ENCODE measurements at regions not wholly inside any gene's neighbourhood (a gene's known extent, or its start where the extent isn't known, plus 50 kb on each side); places are given as distances from the start of the nearest gene placed in this dataset.
"Not testable (repeated sequence)": the region's sequence is repeated elsewhere in the genome, so short reads cannot be mapped to it uniquely, and the experiment has no call there.

DNA sequence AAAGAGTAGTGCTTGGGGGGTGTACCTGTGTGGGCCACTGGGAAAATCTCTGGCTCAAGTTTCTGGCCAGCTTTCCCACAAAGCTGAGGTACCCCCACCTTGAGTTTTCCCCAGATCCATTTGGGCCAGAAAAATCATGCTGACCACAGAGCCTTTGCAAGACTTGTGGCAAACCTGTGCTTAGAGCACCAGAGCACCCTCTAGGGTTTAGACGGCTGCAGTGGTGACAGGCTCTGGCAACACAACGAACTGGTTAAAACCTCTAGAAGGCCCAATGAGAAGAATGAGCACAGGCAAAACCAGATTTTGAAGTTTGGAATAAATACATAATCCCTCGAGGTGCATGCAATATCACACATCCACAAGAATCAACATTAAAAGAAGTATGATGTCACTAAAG is 290.7 kb upstream of the FOLH1 start:
- Mint-ChIP-seq H3K4me3 (ENCODE audit: low read depth) (no peak overlapping the region), H3K9me3 (ENCODE audit: low read depth) (peaks cover 3% of the 10 kb centered on the region), H3K27me3 (no peaks in the 10 kb centered on the region), H3K27ac (no peak overlapping the region), H3K36me3 (ENCODE audit: insufficient read depth) (no peaks in the 10 kb centered on the region), H3K4me1 (ENCODE audit: low read depth) (no peaks in the 10 kb centered on the region)
- TF ChIP-seq, protein P1, sequence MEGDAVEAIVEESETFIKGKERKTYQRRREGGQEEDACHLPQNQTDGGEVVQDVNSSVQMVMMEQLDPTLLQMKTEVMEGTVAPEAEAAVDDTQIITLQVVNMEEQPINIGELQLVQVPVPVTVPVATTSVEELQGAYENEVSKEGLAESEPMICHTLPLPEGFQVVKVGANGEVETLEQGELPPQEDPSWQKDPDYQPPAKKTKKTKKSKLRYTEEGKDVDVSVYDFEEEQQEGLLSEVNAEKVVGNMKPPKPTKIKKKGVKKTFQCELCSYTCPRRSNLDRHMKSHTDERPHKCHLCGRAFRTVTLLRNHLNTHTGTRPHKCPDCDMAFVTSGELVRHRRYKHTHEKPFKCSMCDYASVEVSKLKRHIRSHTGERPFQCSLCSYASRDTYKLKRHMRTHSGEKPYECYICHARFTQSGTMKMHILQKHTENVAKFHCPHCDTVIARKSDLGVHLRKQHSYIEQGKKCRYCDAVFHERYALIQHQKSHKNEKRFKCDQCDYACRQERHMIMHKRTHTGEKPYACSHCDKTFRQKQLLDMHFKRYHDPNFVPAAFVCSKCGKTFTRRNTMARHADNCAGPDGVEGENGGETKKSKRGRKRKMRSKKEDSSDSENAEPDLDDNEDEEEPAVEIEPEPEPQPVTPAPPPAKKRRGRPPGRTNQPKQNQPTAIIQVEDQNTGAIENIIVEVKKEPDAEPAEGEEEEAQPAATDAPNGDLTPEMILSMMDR (IDR thresholded peaks at IDR 0.05; ENCODE audit: unreplicated experiment) = no peak
- no peak for DNase-seq (ENCODE audit: low spot score, unreplicated experiment)

DNA sequence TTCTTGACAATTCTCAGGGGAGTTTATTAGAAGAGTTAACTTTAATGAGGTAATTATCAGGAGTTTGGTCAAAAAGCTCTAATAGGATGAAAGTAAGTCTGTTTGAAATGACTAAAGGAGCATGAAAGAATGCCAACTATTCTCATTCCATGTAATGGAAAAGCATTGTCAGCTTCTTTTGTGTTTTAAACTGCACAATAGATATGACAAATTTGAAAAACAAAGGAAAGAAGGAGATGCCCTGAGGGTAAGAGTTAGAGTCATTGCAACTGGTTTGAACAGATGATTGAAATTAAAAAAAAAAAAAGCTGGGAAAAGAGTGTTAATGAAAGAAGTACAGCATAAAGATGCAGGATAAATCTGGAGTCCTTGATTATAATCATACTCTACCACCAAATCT is 296.8 kb upstream of the FOLH1 start:
- H3K27me3 Mint-ChIP-seq = no peaks in the 10 kb centered on the region
- peaks cover 3% of the 10 kb centered on the region for H3K9me3 Mint-ChIP-seq (ENCODE audit: low read depth)
- H3K27ac Mint-ChIP-seq = no peak overlapping the region
- no peaks in the 10 kb centered on the region for H3K36me3 Mint-ChIP-seq (ENCODE audit: insufficient read depth)
- no peak overlapping the region for H3K4me3 Mint-ChIP-seq (ENCODE audit: low read depth)
- DNase-seq (ENCODE audit: low spot score, unreplicated experiment) = no peak
- TF ChIP-seq, protein P1 (IDR thresholded peaks at IDR 0.05; ENCODE audit: unreplicated experiment) = no peak
- no peaks in the 10 kb centered on the region for H3K4me1 Mint-ChIP-seq (ENCODE audit: low read depth)

DNA sequence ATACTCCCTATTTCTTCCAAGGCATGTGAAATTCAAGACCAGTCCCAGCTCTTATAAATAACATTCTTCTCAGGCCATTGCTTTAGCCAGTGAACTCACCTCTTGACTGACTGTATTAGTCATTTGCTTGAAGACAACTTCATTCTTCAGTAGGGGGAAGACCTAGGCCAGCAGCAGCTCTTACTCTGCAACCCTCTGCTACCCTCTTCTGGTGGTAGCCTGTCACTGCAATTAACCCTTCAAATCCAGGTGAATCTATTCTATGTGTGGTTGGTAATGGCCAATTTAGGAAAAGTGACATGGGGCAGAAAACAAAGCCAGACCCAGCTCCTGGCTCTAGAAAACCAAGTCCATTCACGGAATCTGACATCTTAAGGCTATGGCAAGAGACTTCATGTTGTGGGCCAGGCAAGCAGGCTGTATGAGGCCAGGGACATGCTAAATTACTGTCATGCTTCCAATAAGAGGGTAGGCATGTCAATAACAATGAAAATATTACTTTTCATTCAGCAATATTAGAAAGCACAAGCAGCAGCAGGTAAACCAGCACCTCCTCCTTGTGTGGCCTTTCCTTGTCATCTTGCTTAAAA is 317.9 kb upstream of the FOLH1 start:
- H3K4me1 Mint-ChIP-seq (ENCODE audit: low read depth); DNase-seq (ENCODE audit: low spot score, unreplicated experiment); H3K27me3 Mint-ChIP-seq; H3K4me3 Mint-ChIP-seq (ENCODE audit: low read depth); H3K27ac Mint-ChIP-seq; H3K9me3 Mint-ChIP-seq (ENCODE audit: low read depth); H3K36me3 Mint-ChIP-seq (ENCODE audit: insufficient read depth): not testable (repeated sequence)
- TF ChIP-seq, protein P1 (IDR thresholded peaks at IDR 0.05; ENCODE audit: unreplicated experiment) = peak; percentile 72

DNA sequence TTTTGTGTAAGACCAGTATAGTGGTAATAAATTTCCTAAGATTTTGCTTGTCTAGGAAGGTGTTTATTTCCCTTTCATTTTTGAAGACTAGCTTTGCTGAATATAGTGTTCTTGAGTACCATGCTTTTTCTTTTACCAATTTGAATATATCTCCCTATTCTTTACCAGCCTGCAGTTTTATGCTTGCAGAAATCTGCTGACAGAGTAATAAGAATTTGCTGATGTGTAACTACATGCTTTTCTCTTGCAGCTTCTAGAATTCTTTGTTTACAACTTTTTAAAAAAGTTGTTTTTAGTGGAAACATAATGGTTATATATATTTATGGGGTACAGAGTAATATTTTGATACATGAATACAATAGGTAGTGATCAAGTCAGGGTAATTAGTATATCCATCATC is 324.8 kb upstream of the FOLH1 start:
- H3K36me3 Mint-ChIP-seq (ENCODE audit: insufficient read depth) = no peaks in the 10 kb centered on the region

DNA sequence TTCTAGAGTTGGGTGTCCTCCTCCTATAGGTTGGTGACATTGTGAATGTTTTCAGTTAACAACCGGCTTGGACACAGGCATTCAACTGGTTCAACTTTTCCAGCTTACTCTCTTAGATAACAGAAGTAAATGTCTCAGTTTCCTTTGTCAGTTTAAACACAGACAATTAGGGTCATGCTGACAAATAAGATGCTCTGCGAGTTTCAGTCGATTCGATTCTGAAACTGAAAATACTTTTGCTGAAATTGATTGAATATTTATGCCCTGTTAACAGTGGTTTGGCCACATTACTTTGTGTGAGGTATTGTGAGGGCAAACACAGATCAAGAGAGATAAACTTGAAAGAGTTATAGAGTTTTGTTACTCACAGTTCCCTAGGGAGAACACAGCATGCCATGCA is 330.5 kb upstream of the FOLH1 start:
- H3K4me3 Mint-ChIP-seq (ENCODE audit: low read depth); H3K27me3 Mint-ChIP-seq; H3K4me1 Mint-ChIP-seq (ENCODE audit: low read depth); H3K36me3 Mint-ChIP-seq (ENCODE audit: insufficient read depth); DNase-seq (ENCODE audit: low spot score, unreplicated experiment); H3K27ac Mint-ChIP-seq: not testable (repeated sequence)
- peaks cover 33% of the 10 kb centered on the region for H3K9me3 Mint-ChIP-seq (ENCODE audit: low read depth)

More for the DNA sequence above, 324.8 kb upstream of the FOLH1 start:
- H3K4me1 Mint-ChIP-seq (ENCODE audit: low read depth) = no peaks in the 10 kb centered on the region
- no peaks in the 10 kb centered on the region for H3K27me3 Mint-ChIP-seq
- no peak for DNase-seq (ENCODE audit: low spot score, unreplicated experiment)
- H3K27ac Mint-ChIP-seq = no peak overlapping the region
- H3K4me3 Mint-ChIP-seq (ENCODE audit: low read depth) = no peak overlapping the region
- peaks cover 32% of the 10 kb centered on the region for H3K9me3 Mint-ChIP-seq (ENCODE audit: low read depth)
- TF ChIP-seq, protein P1 (IDR thresholded peaks at IDR 0.05; ENCODE audit: unreplicated experiment) = no peak

DNA sequence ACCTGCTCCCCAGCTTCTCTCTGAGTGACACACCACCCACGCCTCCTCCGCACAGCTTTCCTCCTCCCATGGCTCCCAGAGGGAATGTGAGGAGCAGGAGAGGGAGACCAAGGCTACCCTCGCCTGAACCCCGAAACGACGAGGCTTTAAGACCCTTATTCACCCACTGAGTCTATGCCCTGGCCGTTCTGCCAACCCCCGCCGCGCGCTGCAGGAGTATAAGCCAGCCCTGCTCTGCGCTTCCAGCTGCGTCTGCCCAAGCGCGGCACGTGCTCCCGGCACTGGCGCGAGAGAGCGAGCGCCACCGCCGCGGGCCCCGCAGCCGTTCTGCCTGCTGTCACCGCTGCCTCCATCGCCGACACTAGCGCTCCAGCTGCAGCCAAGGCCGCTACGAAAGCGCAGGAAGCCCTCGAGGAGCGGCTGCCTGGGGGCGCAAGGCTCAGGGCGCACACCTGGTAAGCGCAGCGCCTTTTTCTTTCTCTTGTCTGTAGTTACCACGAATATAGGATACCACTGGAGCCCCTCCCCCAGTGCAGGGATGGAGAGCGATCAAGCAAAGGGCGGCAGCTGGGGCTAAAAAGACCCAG is 350.0 kb upstream of the FOLH1 start:
- not testable (repeated sequence) for H3K4me3 Mint-ChIP-seq (ENCODE audit: low read depth); H3K27me3 Mint-ChIP-seq; DNase-seq (ENCODE audit: low spot score, unreplicated experiment); H3K27ac Mint-ChIP-seq; H3K36me3 Mint-ChIP-seq (ENCODE audit: insufficient read depth); H3K4me1 Mint-ChIP-seq (ENCODE audit: low read depth)
- H3K9me3 Mint-ChIP-seq (ENCODE audit: low read depth) = peaks cover 38% of the 10 kb centered on the region

DNA sequence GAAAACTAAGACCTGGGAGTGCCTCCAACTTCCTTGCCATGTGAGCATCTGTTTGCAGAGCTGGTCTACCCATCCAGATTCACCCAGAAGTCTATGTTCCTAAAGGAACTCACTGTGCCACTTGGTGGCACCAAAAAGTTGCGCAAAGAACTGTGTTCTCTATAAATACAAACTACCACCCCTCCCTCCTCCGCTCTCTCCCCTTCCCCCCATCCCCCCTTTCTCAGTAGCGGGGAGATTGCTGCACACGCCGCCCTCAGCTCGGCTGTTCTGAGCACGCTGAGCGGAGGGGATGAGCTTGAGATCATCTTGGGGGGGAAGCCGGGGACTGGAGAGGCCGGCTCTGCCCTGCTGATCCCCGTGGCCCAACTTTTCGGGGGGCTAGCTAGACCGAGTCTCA is 352.2 kb upstream of the FOLH1 start:
- not testable (repeated sequence) for H3K4me3 Mint-ChIP-seq (ENCODE audit: low read depth); DNase-seq (ENCODE audit: low spot score, unreplicated experiment)
- H3K9me3 Mint-ChIP-seq (ENCODE audit: low read depth) = peaks cover 30% of the 10 kb centered on the region

DNA sequence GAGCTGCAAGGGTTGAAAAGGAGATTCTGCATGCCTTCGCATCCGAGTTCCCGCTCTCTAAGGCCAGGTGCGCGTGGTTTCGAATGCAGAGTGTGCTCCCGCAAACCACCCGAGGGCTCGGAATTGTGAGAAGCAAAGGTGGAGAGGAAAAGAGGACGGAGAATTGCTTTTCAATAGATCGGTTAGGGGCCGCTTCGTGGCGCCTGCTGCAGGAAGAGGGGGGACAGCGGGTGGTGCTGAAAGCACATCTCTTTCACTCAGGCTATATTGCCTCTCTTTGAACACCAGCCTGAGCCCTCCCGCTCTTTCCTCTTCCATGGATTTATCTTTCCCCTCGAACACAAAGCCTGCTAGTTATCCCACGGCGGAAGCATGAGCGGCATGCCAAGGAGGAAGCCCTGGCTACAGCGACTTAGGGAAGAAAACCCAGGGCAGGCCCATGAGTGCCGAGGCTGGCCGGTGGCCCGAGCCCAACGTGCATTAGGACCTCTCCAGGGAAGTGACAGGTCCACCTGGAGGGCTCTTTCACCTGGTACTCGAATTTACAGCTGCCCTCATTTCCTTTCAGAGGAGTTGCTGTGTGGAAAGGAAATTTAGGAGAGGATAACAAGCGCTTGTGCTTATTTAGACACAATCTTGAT is 353.0 kb upstream of the FOLH1 start:
- not testable (repeated sequence) for H3K4me3 Mint-ChIP-seq (ENCODE audit: low read depth); H3K27me3 Mint-ChIP-seq; H3K36me3 Mint-ChIP-seq (ENCODE audit: insufficient read depth); H3K27ac Mint-ChIP-seq; H3K4me1 Mint-ChIP-seq (ENCODE audit: low read depth); DNase-seq (ENCODE audit: low spot score, unreplicated experiment)
- H3K9me3 Mint-ChIP-seq (ENCODE audit: low read depth) = peaks cover 29% of the 10 kb centered on the region

More for the DNA sequence above, 352.2 kb upstream of the FOLH1 start:
- H3K36me3 Mint-ChIP-seq (ENCODE audit: insufficient read depth); H3K27ac Mint-ChIP-seq; H3K4me1 Mint-ChIP-seq (ENCODE audit: low read depth); H3K27me3 Mint-ChIP-seq: not testable (repeated sequence)

DNA sequence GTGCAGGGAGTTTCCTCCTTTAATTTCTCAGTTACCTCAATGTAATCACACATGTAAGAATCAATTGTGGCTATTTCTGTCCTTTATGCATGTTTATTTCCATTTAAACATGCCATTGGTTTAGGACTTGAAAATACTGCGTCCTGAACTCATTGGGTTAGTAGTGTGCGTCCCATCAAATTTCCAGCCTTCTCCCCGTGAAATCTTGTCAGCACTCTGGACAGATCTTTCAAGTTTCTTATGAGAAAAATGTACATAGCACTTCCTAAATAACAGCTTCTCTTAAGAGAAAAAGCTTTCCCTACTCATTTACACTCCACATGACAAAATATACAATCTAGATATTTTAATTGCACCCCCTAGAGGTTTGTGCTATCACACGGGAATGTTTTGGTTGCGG is 353.9 kb upstream of the FOLH1 start:
- not testable (repeated sequence) for H3K4me3 Mint-ChIP-seq (ENCODE audit: low read depth); DNase-seq (ENCODE audit: low spot score, unreplicated experiment); H3K4me1 Mint-ChIP-seq (ENCODE audit: low read depth); H3K27ac Mint-ChIP-seq; H3K36me3 Mint-ChIP-seq (ENCODE audit: insufficient read depth); H3K27me3 Mint-ChIP-seq
- H3K9me3 Mint-ChIP-seq (ENCODE audit: low read depth) = peaks cover 27% of the 10 kb centered on the region
